H9 (cell line): ENCODE measurements at regions not wholly inside any gene's neighbourhood (a gene's known extent, or its start where the extent isn't known, plus 50 kb on each side); places are given as distances from the start of the nearest gene placed in this dataset.
"Not testable (repeated sequence)": the region's sequence is repeated elsewhere in the genome, so short reads cannot be mapped to it uniquely, and the experiment has no call there.

ENCODE experiments used
- DNase-seq: peaks from one replicate; pipeline ENCODE4 v3.0.0-alpha.2; 2017
- H2AFZ ChIP-seq: one replicate; pipeline ENCODE4 v1.6.1; 2013; ENCODE audit warnings: mild to moderate bottlenecking, low read length, control low read depth, moderate library complexity
- H2AK5ac ChIP-seq: 2 replicates; pipeline ENCODE4 v1.6.1; 2013; ENCODE audit warnings: low read length, control low read depth, mixed read lengths; ENCODE audit not compliant: insufficient read length
- H2BK120ac ChIP-seq: one replicate; pipeline ENCODE4 v1.6.1; 2013; ENCODE audit warnings: low read depth, mild to moderate bottlenecking, low read length, control low read depth, inconsistent platforms; ENCODE audit not compliant: poor library complexity, severe bottlenecking
- H2BK12ac ChIP-seq: 2 replicates; pipeline ENCODE4 v1.6.1; 2013; ENCODE audit warnings: low read length, control low read depth, mixed read lengths, low read depth; ENCODE audit not compliant: insufficient read length
- H2BK15ac ChIP-seq: 2 replicates; pipeline ENCODE4 v1.6.1; 2013; ENCODE audit warnings: low read depth, low read length, control low read depth
- H2BK20ac ChIP-seq: one replicate; pipeline ENCODE4 v1.6.1; 2013; ENCODE audit warnings: low read depth, mild to moderate bottlenecking, low read length, control low read depth, inconsistent platforms; ENCODE audit not compliant: poor library complexity, severe bottlenecking
- H2BK5ac ChIP-seq: 2 replicates; pipeline ENCODE4 v1.6.1; 2013; ENCODE audit warnings: low read length, control low read depth, mixed read lengths; ENCODE audit not compliant: insufficient read length
- H3K14ac ChIP-seq: 2 replicates; pipeline ENCODE4 v1.6.1; 2013; ENCODE audit warnings: low read length, control low read depth; ENCODE audit not compliant: insufficient read depth
- H3K18ac ChIP-seq: 2 replicates; pipeline ENCODE4 v1.6.1; 2013; ENCODE audit warnings: low read depth, mild to moderate bottlenecking, mixed read lengths, low read length, control low read depth; ENCODE audit not compliant: insufficient read length
- H3K23ac ChIP-seq: 2 replicates; pipeline ENCODE4 v1.6.1; 2013; ENCODE audit warnings: low read length, control low read depth, mixed read lengths, low read depth; ENCODE audit not compliant: insufficient read length
- H3K23me2 ChIP-seq: 2 replicates; pipeline ENCODE4 v1.6.1; 2013; ENCODE audit warnings: low read depth, mild to moderate bottlenecking, mixed read lengths, low read length, control low read depth; ENCODE audit not compliant: insufficient read length, poor library complexity, severe bottlenecking
- H3K27ac ChIP-seq: 2 replicates; pipeline ENCODE4 v1.5.1; 2013; ENCODE audit warnings: low read length, control low read depth, mixed read lengths, low read depth; ENCODE audit not compliant: insufficient read length
- H3K27me3 ChIP-seq: 2 replicates; pipeline ENCODE4 v1.6.1; 2013; ENCODE audit warnings: low read length, control low read depth, inconsistent platforms; ENCODE audit not compliant: insufficient read depth
- H3K4ac ChIP-seq: 2 replicates; pipeline ENCODE4 v1.6.1; 2013; ENCODE audit warnings: low read depth, mild to moderate bottlenecking, control low read depth, inconsistent platforms, low read length, moderate library complexity
- H3K4me1 ChIP-seq: 2 replicates; pipeline ENCODE4 v1.6.1; 2013; ENCODE audit warnings: low read length, control low read depth, inconsistent platforms; ENCODE audit not compliant: insufficient read depth
- H3K4me2 ChIP-seq: 2 replicates; pipeline ENCODE4 v1.6.1; 2013; ENCODE audit warnings: low read length, control low read depth, mixed read lengths; ENCODE audit not compliant: insufficient read length, insufficient read depth
- H3K56ac ChIP-seq: 2 replicates; pipeline ENCODE4 v1.6.1; 2013; ENCODE audit warnings: low read depth, mild to moderate bottlenecking, mixed read lengths, low read length, control low read depth; ENCODE audit not compliant: insufficient read length
- H3K79me1 ChIP-seq: 2 replicates; pipeline ENCODE4 v1.6.1; 2013; ENCODE audit warnings: low read depth, mild to moderate bottlenecking, moderate library complexity, low read length, control low read depth, inconsistent platforms; ENCODE audit not compliant: insufficient read depth, poor library complexity, severe bottlenecking
- H3K79me2 ChIP-seq: 2 replicates; pipeline ENCODE4 v1.6.1; 2013; ENCODE audit warnings: low read length, control low read depth, inconsistent platforms; ENCODE audit not compliant: insufficient read depth
- H3K9ac ChIP-seq: 2 replicates; pipeline ENCODE4 v1.6.1; 2013; ENCODE audit warnings: low read length, control low read depth, mixed read lengths; ENCODE audit not compliant: insufficient read length; ENCODE audit errors: extremely low read depth
- H3K9me3 ChIP-seq: one replicate; pipeline ENCODE4 v1.6.1; 2013; ENCODE audit warnings: low read depth, low read length, inconsistent platforms; ENCODE audit not compliant: control insufficient read depth
- H3T11ph ChIP-seq: one replicate; pipeline ENCODE4 v1.6.1; 2013; ENCODE audit warnings: mild to moderate bottlenecking, low read length, control low read depth, inconsistent platforms
- H4K20me1 ChIP-seq: one replicate; pipeline ENCODE4 v1.6.1; 2013; ENCODE audit not compliant: control insufficient read depth, insufficient read length, insufficient read depth
- H4K5ac ChIP-seq: 2 replicates; pipeline ENCODE4 v1.6.1; 2013; ENCODE audit warnings: low read depth, mild to moderate bottlenecking, mixed read lengths, low read length, control low read depth; ENCODE audit not compliant: insufficient read length
- H4K8ac ChIP-seq: replicated peaks from 2 replicates; pipeline ENCODE4 v1.6.1; 2013; ENCODE audit warnings: low read length, control low read depth, mixed read lengths, low read depth; ENCODE audit not compliant: insufficient read length
- H4K91ac ChIP-seq: 2 replicates; pipeline ENCODE4 v1.6.1; 2013; ENCODE audit warnings: low read depth, mild to moderate bottlenecking, moderate library complexity, mixed read lengths, low read length, control low read depth; ENCODE audit not compliant: insufficient read length
- H3K27ac Mint-ChIP-seq, 3 experiments: 2 replicates in 2 of 3; 3 replicates in 1 of 3; pipeline ENCODE4 v1.8.0; 2020 to 2021; ENCODE audit warnings: mixed read lengths in 3 of 3, mild to moderate bottlenecking in 1 of 3, moderate library complexity in 1 of 3
- H3K27me3 Mint-ChIP-seq: 2 replicates; pipeline ENCODE4 v1.8.0; 2021; ENCODE audit warnings: low read depth, mild to moderate bottlenecking, moderate library complexity, mixed read lengths
- H3K36me3 Mint-ChIP-seq, 3 experiments: 2 replicates in 2 of 3; 3 replicates in 1 of 3; pipeline ENCODE4 v1.8.0; 2020 to 2021; ENCODE audit warnings: low read depth in 3 of 3, mixed read lengths in 3 of 3; ENCODE audit not compliant: insufficient read depth in 1 of 3
- H3K4me1 Mint-ChIP-seq, 2 experiments: 2 replicates each; pipeline ENCODE4 v1.8.0; 2020; ENCODE audit warnings: mixed read lengths in 2 of 2
- H3K4me3 Mint-ChIP-seq, 2 experiments: 2 replicates in 1 of 2; 3 replicates in 1 of 2; pipeline ENCODE4 v1.8.0; 2020 to 2021; ENCODE audit warnings: mild to moderate bottlenecking in 2 of 2, mixed read lengths in 2 of 2, moderate library complexity in 1 of 2
- H3K9me3 Mint-ChIP-seq, 2 experiments: 2 replicates in 1 of 2; 3 replicates in 1 of 2; pipeline ENCODE4 v1.8.0; 2020; ENCODE audit warnings: mild to moderate bottlenecking in 2 of 2, mixed read lengths in 2 of 2, moderate library complexity in 1 of 2
- WGBS: extraction: QIAGEN DNeasy Blood & Tissue Kit; methylation state at CpG from one replicate; pipeline ENCODE4 v1.1.7; 2013; ENCODE audit warnings: missing lambda C conversion rate, low lambda C conversion rate, mixed read lengths; ENCODE audit not compliant: insufficient read length; ENCODE audit errors: extremely low coverage; 5-methylcytosine and 5-hydroxymethylcytosine counted together

GRCh38 chrX:3910611-3911010 is 197.2 kb upstream of the PRKX start:
- not testable (repeated sequence) for H3K79me2 ChIP-seq, H3K18ac ChIP-seq, H2BK12ac ChIP-seq, H3K79me1 ChIP-seq, H2BK20ac ChIP-seq, DNase-seq, H4K91ac ChIP-seq, H3K23ac ChIP-seq, H3K9me3 ChIP-seq, H2BK120ac ChIP-seq, H3K4me2 ChIP-seq, H4K20me1 ChIP-seq, H3K4me3 Mint-ChIP-seq, H3K27me3 ChIP-seq, H2BK15ac ChIP-seq, H3K4me1 Mint-ChIP-seq, H3K9me3 Mint-ChIP-seq, H3K27me3 Mint-ChIP-seq, H2AK5ac ChIP-seq, H3K23me2 ChIP-seq, H3K9ac ChIP-seq, H3T11ph ChIP-seq, H3K14ac ChIP-seq, H2AFZ ChIP-seq, H3K27ac ChIP-seq, H3K36me3 Mint-ChIP-seq, H3K56ac ChIP-seq, H3K27ac Mint-ChIP-seq, H4K8ac ChIP-seq, H4K5ac ChIP-seq, H3K4me1 ChIP-seq, H3K4ac ChIP-seq, H2BK5ac ChIP-seq
- no CpG with 5 or more reads among the region's 5 CpGs for WGBS

GRCh38 chrX:3905522-3906258 is 192.2 kb upstream of the PRKX start:
- not testable (repeated sequence) for H3K27ac Mint-ChIP-seq, H3K4me1 Mint-ChIP-seq, H3K4ac ChIP-seq

More at GRCh38 chrX:3905522-3906258, 192.2 kb upstream of the PRKX start:
- not testable (repeated sequence) for DNase-seq, H4K5ac ChIP-seq, H3K9ac ChIP-seq, H3K14ac ChIP-seq, H3K4me2 ChIP-seq, H4K91ac ChIP-seq, H4K20me1 ChIP-seq, H3K27me3 Mint-ChIP-seq, H3K36me3 Mint-ChIP-seq, H4K8ac ChIP-seq, H3K18ac ChIP-seq, H3K23ac ChIP-seq, H3K79me1 ChIP-seq, H2BK15ac ChIP-seq, H3K79me2 ChIP-seq, H2AK5ac ChIP-seq, H3K23me2 ChIP-seq, H2BK20ac ChIP-seq, H3K4me1 ChIP-seq, H2BK5ac ChIP-seq, H3K27me3 ChIP-seq, H3K4me3 Mint-ChIP-seq, H2BK120ac ChIP-seq, H3K9me3 ChIP-seq, H3K9me3 Mint-ChIP-seq, H2AFZ ChIP-seq, H3T11ph ChIP-seq, H3K56ac ChIP-seq, H2BK12ac ChIP-seq, H3K27ac ChIP-seq
- WGBS = no CpG with 5 or more reads among the region's 19 CpGs
